NCI-H2227 treated with DMSO at 0.1 percent for 48 hours (cell line): ENCODE measurements at regions not wholly inside any gene's neighbourhood (a gene's known extent, or its start where the extent isn't known, plus 50 kb on each side); places are given as distances from the start of the nearest gene placed in this dataset.
"Not testable (repeated sequence)": the region's sequence is repeated elsewhere in the genome, so short reads cannot be mapped to it uniquely, and the experiment has no call there.

Experiments used
- DNase-seq: peaks from one replicate; lab custom pipeline; 2025; lab: John Stamatoyannopoulos, UW

GRCh38 chr4:174009686-174010451 lies 273.6 kb downstream of the FBXO8 start:
- no peak for DNase-seq

GRCh38 chr4:174005422-174005821 lies 278.0 kb downstream of the FBXO8 start:
- no peak for DNase-seq

GRCh38 chr4:173998471-173999144 lies 284.9 kb downstream of the FBXO8 start:
- DNase-seq, result no peak

- DNase-seq, result not testable (repeated sequence)
Measured at GRCh38 chr4:173995779-173996178, 287.7 kb downstream of the FBXO8 start.

- no peak for DNase-seq
Measured at GRCh38 chr4:173991814-173992213, 291.7 kb downstream of the FBXO8 start.

GRCh38 chr4:173991316-173991715 lies 292.2 kb downstream of the FBXO8 start:
- no peak for DNase-seq

GRCh38 chr4:173990869-173991210 lies 292.6 kb downstream of the FBXO8 start:
- DNase-seq, result no peak

GRCh38 chr4:173990126-173990868 lies 293.2 kb downstream of the FBXO8 start:
- DNase-seq, result no peak

- not testable (repeated sequence) for DNase-seq
Measured at GRCh38 chr4:173963523-173963922, 319.9 kb downstream of the FBXO8 start.

- DNase-seq, result no peak
Measured at GRCh38 chr4:173960398-173960797, 323.1 kb downstream of the FBXO8 start.

- DNase-seq, result no peak
Measured at GRCh38 chr4:173958445-173958844, 325.0 kb downstream of the FBXO8 start.

GRCh38 chr4:173943547-173943946 lies 339.9 kb downstream of the FBXO8 start:
- DNase-seq, result no peak

- DNase-seq, result no peak
Measured at GRCh38 chr4:173940146-173940545, 343.3 kb downstream of the FBXO8 start.

GRCh38 chr4:173937631-173938270 lies 345.7 kb downstream of the FBXO8 start:
- no peak for DNase-seq

GRCh38 chr4:173936861-173937260 lies 346.6 kb downstream of the FBXO8 start:
- DNase-seq, result no peak

- no peak for DNase-seq
Measured at GRCh38 chr4:173935622-173936405, 347.7 kb downstream of the FBXO8 start.

- no peak for DNase-seq
Measured at GRCh38 chr4:173934933-173935620, 348.4 kb downstream of the FBXO8 start.

GRCh38 chr4:173934201-173934600 lies 349.3 kb downstream of the FBXO8 start:
- DNase-seq, result no peak

- DNase-seq, result no peak
Measured at GRCh38 chr4:173932701-173933100, 350.8 kb downstream of the FBXO8 start.

GRCh38 chr4:173930329-173930967 lies 353.0 kb downstream of the FBXO8 start:
- DNase-seq, result no peak

- no peak for DNase-seq
Measured at GRCh38 chr4:173929921-173930320, 353.5 kb downstream of the FBXO8 start.
